Ishikawa (cell line): ENCODE measurements at regions not wholly inside any gene's neighbourhood (a gene's known extent, or its start where the extent isn't known, plus 50 kb on each side); places are given as distances from the start of the nearest gene placed in this dataset.

Experiments
- CEBPB ChIP-seq: IDR thresholded peaks from 2 replicates; pipeline ENCODE4 v1.6.1; 2012
- CREB1 ChIP-seq: IDR thresholded peaks from 2 replicates; pipeline ENCODE4 v1.6.1; 2012; ENCODE audit warnings: low read depth
- EGR1 ChIP-seq: IDR thresholded peaks from 2 replicates; pipeline ENCODE4 v1.6.1; 2012
- EP300 ChIP-seq: IDR thresholded peaks from 2 replicates; pipeline ENCODE4 v1.6.1; 2012; ENCODE audit warnings: borderline replicate concordance
- FOXM1 ChIP-seq: IDR thresholded peaks from 2 replicates; pipeline ENCODE4 v1.6.1; 2012; ENCODE audit warnings: low read depth, borderline replicate concordance
- MAX ChIP-seq: IDR thresholded peaks from 2 replicates; pipeline ENCODE4 v1.6.1; 2012
- NFIC ChIP-seq: IDR thresholded peaks from 2 replicates; pipeline ENCODE4 v1.6.1; 2012
- RAD21 ChIP-seq: IDR thresholded peaks from 2 replicates; pipeline ENCODE4 v1.6.1; 2012; ENCODE audit warnings: low read depth
- REST ChIP-seq: IDR thresholded peaks from 2 replicates; pipeline ENCODE4 v1.6.1; 2012; ENCODE audit warnings: low read depth, mild to moderate bottlenecking
- TAF1 ChIP-seq: IDR thresholded peaks from 2 replicates; pipeline ENCODE4 v1.6.1; 2012; ENCODE audit warnings: low read depth, mild to moderate bottlenecking
- TCF12 ChIP-seq: IDR thresholded peaks from 2 replicates; pipeline ENCODE4 v1.6.1; 2012; ENCODE audit warnings: low read depth
- TEAD4 ChIP-seq: IDR thresholded peaks from 2 replicates; pipeline ENCODE4 v1.6.1; 2012
- YY1 ChIP-seq: IDR thresholded peaks from 2 replicates; pipeline ENCODE4 v1.6.1; 2012; ENCODE audit warnings: low read depth
- ZBTB7A ChIP-seq: IDR thresholded peaks from 2 replicates; pipeline ENCODE4 v1.6.1; 2012; ENCODE audit warnings: low read depth
- TF ChIP-seq, protein P1 (sequence below): IDR thresholded peaks from 2 replicates; pipeline ENCODE4 v1.6.1; 2012

- TF ChIP-seq CEBPB (no peak), MAX (no peak), TAF1 (no peak), RAD21 (no peak), TEAD4 (no peak), FOXM1 (no peak), ZBTB7A (no peak), EP300 (no peak), EGR1 (no peak), CREB1 (no peak), NFIC (no peak), REST (no peak), TCF12 (no peak), YY1 (no peak)
- TF ChIP-seq, protein P1, sequence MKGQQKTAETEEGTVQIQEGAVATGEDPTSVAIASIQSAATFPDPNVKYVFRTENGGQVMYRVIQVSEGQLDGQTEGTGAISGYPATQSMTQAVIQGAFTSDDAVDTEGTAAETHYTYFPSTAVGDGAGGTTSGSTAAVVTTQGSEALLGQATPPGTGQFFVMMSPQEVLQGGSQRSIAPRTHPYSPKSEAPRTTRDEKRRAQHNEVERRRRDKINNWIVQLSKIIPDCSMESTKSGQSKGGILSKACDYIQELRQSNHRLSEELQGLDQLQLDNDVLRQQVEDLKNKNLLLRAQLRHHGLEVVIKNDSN, result no peak
These were observed 106.5 kb upstream of the RFC3 start for GRCh38 chr13:33711436-33711835.

- TF ChIP-seq RAD21, result no peak
- no peak for TF ChIP-seq CREB1
These were observed 100.2 kb upstream of the RFC3 start for GRCh38 chr13:33717775-33718174.

DNA sequence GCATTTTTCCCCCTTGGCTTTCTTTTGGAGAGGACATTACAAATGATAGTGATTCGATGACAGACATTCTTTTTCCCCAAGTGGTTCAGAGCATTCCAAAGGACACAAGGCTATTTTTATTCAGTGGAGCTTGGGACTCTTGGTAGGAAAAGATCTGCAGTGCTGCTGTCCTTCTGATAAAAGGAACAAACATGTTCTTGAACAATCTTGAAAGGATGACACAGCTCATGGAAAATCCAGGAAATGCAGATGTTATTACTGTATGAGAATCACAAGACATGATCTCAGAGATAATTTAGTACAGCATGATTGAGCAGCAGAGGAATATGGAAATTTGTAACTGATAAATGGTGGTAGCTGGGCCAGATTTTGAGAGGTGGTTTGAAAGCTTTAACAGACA lies 96.2 kb upstream of the RFC3 start:
- TF ChIP-seq REST, result no peak
- no peak for TF ChIP-seq CEBPB
- TF ChIP-seq NFIC, result no peak
- no peak for TF ChIP-seq FOXM1
- no peak for TF ChIP-seq TCF12
- TF ChIP-seq RAD21, result no peak

- no peak for TF ChIP-seq MAX
- no peak for TF ChIP-seq NFIC
- TF ChIP-seq TCF12, result no peak
- TF ChIP-seq ZBTB7A, result no peak
- TF ChIP-seq, protein P1, result no peak
- TF ChIP-seq EP300, result no peak
- no peak for TF ChIP-seq REST
- TF ChIP-seq RAD21, result no peak
- no peak for TF ChIP-seq CEBPB
- TF ChIP-seq EGR1, result no peak
- no peak for TF ChIP-seq CREB1
- no peak for TF ChIP-seq TAF1
These were observed 95.6 kb upstream of the RFC3 start for GRCh38 chr13:33722216-33722915.

DNA sequence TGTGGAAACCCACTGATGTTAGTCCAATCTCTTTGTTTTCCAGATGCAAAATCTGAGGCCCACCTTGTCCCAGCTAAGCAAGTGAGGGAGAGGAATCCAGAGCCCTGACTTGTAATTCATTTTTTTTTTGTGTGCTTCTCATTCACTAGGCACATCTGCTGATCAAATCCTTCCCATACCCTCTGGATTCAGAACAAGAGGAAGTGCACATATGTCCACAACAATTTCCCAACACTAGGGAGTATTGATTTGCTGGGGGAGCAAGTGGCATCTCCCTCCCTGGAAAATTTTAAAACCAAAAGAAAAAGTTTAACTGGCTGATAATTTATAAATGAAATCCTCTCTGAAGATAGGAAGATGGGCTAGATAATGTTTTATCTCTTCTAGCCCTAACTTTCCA lies 94.6 kb upstream of the RFC3 start:
- TF ChIP-seq CEBPB (no peak), MAX (no peak), REST (no peak), CREB1 (no peak), EGR1 (no peak), EP300 (no peak), TCF12 (no peak), NFIC (no peak), TEAD4 (no peak), TAF1 (no peak), FOXM1 (no peak), YY1 (no peak), ZBTB7A (no peak), RAD21 (no peak)
- TF ChIP-seq, protein P1, result no peak
